Right lobe of liver (tissue), 4 donors: ENCODE measurements at regions not wholly inside any gene's neighbourhood (a gene's known extent, or its start where the extent isn't known, plus 50 kb on each side); places are given as distances from the start of the nearest gene placed in this dataset.

Experiments used
- POLR2A ChIP-seq: fragments of 450-650 bp; IDR thresholded peaks from one replicate; pipeline ENCODE4 v1.6.1; 2017; ENCODE audit warnings: antibody characterized with exemption, mild to moderate bottlenecking
- TF ChIP-seq, protein P1 (sequence below), 4 donors: fragments of 200-600 bp in 3 of 4; fragments of 450-650 bp in 1 of 4; IDR thresholded peaks; one replicate each; pipeline versions ENCODE4 v1.5.1 to v1.8.0; 2016 to 2022; ENCODE audit warnings: antibody characterized with exemption in 4 of 4, mild to moderate bottlenecking in 2 of 4
- donor health status: DM: no; HTN: no; CAD: no.
- donor health status: DM: no; HTN: no; CAD: no.
- donor health status: DM: no; HTN: yes; CAD: no.

- TF ChIP-seq, protein P1, sequence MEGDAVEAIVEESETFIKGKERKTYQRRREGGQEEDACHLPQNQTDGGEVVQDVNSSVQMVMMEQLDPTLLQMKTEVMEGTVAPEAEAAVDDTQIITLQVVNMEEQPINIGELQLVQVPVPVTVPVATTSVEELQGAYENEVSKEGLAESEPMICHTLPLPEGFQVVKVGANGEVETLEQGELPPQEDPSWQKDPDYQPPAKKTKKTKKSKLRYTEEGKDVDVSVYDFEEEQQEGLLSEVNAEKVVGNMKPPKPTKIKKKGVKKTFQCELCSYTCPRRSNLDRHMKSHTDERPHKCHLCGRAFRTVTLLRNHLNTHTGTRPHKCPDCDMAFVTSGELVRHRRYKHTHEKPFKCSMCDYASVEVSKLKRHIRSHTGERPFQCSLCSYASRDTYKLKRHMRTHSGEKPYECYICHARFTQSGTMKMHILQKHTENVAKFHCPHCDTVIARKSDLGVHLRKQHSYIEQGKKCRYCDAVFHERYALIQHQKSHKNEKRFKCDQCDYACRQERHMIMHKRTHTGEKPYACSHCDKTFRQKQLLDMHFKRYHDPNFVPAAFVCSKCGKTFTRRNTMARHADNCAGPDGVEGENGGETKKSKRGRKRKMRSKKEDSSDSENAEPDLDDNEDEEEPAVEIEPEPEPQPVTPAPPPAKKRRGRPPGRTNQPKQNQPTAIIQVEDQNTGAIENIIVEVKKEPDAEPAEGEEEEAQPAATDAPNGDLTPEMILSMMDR (IDR thresholded peaks at IDR 0.05) = no peak
- TF ChIP-seq POLR2A = no peak
Observed at GRCh38 chr11:121763526-121763925, 310.8 kb upstream of the SORL1-AS1 start.
